Globus pallidus (tissue), 1 donor: ENCODE measurements at regions not wholly inside any gene's neighbourhood (a gene's known extent, or its start where the extent isn't known, plus 50 kb on each side); places are given as distances from the start of the nearest gene placed in this dataset.
"Not testable (repeated sequence)": the region's sequence is repeated elsewhere in the genome, so short reads cannot be mapped to it uniquely, and the experiment has no call there.

ENCODE experiments used
- DNase-seq: peaks from one replicate; pipeline ENCODE4 v3.0.0-alpha.2; 2015; ENCODE audit warnings: low spot score

DNA sequence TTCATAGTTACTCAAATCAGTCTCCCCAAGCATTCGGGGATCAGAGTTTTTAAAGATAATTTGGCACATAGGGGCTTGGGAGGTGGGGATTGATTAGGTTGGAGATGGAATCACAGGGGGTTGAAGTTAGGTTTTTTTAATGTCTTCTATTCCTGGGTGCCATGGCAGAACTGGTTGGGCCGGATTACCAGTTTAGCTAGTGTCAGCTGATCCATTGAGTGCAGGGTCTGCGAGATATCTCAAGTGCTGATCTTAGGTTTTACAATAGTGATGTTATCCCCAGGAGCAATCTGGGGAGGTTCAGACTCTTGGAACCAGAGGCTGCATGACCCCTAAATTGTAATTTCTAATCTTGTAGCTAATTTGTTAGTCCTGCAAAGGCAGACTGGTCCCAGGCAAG is 163.5 kb upstream of the ATP10A start:
- DNase-seq, result not testable (repeated sequence)

DNA sequence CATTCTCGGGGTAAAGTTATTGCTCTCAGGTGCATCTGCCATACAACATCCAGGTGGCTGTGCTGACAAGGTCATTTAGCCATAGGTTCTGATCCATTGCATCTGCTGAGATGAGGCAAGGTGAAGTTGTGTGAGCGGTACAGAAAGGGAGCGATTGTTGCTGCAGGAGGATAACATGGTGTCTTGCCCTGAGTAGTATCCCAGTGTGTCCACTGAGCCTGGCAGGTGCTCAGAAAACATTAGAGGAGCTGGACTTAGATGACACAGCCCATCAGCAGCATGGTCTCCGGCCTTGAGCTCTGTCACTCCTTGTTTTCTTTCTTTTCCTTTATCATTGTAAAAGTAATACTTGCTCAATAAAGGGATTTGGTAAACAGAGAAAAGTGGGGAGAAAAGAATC is 161.1 kb upstream of the ATP10A start:
- DNase-seq, result no peak

DNA sequence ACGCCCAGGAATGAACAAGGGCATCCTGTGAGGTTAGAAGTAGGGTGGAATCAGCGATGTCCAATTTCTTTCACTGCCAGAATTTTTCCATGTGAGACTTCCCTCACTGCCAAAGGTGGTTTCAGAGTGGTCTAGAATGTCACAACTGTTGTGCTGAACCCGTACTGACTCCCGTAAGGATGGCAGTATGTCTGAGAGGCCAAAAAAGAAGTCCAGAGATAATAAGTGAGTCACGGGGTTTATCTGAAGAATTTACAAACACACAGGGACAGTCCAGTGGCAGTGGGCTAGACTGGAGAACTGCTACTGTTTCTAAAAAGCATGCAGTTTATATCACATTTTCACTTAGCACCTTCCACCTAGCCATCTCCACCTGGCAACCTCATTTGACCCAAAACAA is 160.6 kb upstream of the ATP10A start:
- DNase-seq, result no peak

DNA sequence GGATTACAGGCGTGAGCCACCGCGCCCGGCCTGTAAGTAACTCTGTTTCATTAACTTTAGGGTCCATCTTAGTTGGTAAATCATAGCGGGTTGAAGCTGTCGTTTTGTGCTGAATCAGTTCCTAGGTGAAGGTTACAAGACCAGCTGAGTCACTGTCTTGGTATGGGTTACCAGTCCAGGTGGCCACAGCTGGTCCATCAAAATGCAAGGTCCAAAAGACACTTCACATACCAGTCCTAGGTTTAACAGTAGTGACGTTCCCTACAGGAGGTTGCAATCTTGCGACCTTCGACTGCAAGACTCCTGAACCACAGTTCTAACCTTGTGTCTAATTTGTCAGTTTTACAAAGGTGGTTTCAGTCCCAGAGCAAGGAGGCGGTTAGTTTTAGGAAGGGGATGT is 160.1 kb upstream of the ATP10A start:
- DNase-seq, result no peak

DNA sequence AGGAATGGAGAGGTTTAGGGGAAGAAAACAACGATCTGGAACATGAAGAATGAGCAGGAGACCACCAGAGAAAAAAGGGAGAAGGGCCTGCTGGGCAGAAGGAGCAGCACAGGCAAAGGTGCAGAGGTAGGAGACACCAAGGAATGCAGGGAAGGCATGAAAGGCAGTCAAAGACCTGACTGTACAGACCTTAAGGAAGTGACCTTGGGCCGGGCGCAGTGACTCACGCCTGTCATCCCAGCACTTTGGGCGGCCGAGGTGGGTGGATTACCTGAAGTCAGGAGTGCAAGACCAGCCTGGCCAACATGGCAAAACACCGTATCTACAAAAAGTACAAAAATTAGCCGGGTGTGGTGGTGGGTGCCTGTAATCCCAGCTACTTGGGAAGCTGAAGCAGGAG is 157.7 kb upstream of the ATP10A start:
- DNase-seq, result no peak

DNA sequence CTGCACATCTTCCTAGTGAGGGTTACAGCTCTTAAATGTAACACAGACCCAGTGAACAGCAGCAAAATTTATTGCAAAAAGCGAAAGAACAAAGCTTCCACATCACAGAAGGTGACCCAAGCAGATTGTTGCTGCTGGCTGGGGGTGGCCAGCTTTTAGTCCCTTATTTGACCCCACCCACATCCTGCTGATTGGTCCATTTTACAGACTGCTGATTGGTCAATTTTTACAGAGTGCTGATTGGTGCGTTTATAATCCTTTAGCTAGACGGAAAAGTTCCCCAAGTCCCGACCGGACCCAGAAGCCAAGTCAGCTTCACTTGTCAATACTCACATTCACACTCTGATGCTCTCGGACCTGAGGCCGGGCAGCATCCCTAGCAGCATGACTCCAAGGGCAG is 154.5 kb upstream of the ATP10A start:
- no peak for DNase-seq

DNA sequence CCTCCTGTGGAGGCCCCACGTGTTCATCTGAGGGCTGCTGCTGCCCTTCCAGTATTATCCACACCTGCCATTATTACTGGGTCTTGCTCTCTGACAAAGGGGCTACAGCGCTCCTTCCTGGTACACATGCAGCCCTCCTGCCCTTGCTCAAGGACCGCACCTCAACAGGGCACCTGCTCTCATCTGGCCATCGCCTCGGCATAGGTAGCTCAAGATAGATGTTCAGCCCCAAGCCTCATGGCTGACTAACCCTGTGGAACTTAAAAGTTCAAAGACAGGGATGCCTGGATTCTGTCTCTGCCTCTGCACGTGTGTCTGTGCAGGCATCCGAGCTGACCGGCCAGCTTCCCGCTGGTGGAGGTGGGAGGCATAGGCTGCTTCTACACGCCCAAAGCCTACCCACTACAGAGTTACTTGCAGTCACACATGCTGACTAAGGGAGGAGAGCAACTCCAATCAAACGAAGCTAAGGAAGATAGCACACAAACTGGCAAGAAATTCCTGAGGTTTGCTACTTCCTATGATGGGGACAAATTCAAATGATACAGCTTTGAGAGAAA is 152.5 kb upstream of the ATP10A start:
- no peak for DNase-seq

DNA sequence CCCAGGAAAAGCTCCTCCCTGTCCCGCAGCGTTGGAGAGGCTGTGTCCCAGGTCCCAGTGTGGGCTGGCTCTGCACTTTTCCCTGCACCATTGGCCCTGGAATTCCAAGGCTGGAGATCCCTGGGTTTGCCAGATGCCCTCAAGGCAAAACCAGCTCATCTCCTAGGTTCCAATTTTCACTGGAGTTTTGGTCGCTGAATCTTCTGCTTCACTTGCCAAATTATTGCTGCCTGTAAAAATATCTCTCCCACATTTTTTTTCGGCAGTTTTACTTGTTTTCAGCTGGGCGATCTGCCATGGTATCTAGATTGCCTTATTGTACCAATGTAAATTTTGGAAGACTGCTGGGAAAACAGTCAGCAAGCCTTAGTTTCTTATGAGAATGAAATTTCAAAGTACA is 150.9 kb upstream of the ATP10A start:
- DNase-seq, result no peak

DNA sequence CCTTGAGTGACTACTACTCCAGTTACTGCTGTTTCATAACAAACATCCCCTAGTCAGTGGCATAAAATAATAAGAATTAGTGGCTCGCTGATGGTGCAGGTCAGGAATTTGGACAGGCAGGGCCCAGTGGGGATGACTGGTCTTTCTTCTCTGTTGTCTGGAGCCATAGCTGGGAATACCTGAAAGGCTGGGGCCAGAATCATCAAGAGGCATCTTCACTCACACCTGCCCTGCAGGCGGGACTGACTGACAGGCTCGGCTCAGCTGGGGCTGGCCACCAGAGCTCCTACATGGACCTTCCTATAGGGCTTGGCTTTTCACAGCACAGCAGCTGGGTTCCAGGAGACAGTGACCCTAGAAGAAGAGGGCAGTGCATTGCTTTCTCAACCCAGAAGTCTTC is 148.8 kb upstream of the ATP10A start:
- no peak for DNase-seq

DNA sequence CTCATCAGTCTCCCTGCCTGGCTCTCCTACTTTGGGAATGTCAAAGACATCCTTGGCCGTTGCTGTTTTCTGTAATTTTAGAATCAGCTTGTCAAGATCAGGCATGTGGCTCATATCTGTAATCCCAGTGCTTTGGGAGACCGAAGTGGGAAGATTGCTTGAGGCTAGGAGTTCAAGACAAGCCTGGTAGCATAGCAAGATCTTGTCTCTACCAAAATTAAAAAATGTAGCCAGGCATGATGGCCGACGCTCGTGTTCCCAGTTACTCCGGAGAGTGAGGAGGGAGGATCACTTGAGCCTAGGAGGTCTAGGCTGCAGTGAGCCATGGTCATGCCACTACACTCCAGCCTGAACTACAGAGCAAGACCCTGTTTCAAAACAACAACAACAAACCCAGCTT is 144.0 kb upstream of the ATP10A start:
- DNase-seq, result no peak

DNA sequence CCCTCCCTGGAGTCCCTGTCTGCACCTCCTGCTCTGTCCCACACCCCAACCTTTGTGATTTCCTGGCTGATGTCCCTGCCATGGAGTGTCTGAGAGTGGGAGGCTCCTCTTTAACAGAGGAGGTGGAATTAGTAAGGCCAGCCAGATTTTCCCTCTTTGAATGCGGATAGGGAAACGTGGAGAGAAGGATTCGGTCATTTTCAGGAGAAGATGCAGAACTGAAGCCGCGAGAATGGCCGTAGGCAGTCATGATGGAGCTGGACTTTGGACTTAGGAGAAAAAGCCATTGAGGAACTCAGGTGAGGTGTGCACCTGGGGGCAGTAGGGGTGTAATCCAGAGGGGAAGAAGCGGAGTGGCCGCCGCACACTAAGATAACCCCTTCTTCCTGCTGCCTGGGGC is 138.1 kb upstream of the ATP10A start:
- DNase-seq, result no peak

DNA sequence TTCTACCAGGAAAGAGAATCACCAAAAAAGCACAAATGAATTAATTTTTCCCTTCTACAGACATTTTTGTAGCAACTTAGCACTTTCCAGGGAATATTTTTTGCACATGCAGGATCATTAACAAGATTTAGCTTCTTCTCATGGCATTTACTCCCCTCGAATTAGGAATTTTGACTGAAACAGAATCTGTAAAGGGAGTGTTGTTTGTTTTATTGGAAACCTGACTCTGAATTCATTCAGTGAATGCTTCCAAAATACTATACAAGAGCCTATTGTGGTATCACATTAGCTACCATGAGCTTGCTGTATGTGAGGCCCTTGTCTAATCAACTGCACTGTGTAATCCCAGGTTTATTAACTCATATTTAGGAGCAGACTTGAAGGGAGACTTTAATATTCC is 130.4 kb upstream of the ATP10A start:
- no peak for DNase-seq

DNA sequence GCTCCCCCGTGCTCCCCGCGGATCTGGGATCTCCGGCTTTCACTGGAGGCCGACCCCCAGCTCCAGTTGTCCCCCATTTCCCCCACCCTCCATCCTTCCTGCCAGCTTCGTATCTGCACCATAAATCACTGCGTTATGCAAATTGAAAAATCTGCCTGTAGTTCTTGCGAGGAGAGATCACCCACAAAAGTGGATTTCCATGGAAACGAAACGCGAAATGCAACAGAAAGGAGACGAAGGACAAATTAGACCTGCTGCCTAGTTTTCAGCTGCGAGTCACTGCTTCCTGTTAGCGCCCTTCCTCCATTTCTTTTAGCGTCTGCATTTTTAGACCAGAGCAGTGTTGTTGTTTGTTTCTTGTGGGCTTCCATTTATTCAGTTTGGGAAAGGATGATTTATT is 127.1 kb upstream of the ATP10A start:
- no peak for DNase-seq

DNA sequence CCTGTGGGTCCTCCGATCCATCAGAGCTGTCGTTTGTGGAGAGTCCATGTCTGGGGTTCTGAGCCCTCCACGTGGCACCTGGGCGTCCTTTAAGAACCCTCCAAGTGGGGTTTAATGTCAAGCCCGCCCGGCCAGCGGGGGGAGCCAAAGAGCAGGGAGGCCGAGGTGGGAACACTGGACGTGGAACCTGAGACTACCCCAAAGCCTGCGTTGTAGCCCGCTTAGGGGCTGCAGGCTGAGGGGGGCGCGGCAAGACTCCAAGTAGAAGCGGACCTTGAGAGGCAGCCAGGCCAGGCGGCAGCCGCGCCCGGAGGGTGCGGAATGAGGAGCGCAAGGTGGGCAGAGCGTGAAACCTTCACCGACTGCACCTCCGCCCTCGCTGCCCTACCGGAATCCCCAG is 126.2 kb upstream of the ATP10A start:
- no peak for DNase-seq

DNA sequence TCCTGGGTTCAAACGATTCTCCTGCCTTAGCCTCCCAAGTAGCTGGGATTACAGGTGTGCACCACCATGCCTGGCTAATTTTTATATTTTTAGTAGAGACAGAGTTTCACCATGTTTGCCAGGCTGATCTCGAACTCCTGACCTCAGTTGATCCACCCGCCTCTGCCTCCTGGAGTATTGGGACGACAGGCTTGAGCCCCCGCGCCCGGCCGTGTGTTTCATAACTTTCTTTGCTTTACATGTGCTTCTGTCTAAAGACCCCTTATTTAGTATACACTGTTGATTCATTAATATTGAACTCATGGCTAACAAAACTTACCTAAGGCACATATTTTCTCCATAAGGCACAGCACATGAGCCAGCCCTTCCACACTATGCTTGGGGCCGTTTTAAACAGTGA is 125.6 kb upstream of the ATP10A start:
- not testable (repeated sequence) for DNase-seq

DNA sequence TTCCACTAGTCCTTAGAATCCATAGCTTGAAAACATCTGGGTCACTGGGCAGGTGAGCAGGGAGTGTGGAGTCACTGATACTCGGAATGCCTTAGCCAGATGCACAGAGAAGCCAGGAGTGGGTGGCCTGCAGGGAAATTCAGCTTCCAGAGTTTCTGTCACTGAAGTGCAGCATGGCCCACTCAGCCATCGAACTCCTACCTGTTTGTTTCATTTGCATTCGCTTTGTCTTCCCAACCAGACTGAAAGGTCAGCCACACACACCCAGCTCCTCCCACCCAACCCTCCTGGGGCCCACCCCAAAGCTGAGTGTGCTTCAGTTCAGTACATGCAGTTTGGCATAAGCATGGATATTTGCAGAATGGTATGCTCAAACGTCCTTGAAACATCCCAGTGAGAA is 124.5 kb upstream of the ATP10A start:
- no peak for DNase-seq

DNA sequence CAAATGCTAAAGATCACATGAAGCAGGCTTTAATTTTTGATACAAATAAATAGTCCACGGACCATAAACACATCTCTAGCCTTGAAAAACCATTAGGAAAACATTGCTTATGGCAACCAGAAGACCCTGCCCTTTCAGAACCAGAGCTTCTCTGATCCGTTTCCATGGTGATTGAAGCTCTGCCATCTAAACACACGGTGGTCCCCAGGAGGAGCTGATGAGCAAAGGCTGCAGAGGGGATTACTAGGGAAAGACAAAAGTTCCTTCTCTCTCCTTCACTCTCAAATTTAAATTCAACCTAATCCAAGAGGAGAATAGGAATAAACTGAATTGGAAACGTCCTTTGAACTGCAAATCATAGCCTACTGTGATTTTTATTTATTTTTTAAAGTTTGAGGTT is 122.0 kb upstream of the ATP10A start:
- no peak for DNase-seq

DNA sequence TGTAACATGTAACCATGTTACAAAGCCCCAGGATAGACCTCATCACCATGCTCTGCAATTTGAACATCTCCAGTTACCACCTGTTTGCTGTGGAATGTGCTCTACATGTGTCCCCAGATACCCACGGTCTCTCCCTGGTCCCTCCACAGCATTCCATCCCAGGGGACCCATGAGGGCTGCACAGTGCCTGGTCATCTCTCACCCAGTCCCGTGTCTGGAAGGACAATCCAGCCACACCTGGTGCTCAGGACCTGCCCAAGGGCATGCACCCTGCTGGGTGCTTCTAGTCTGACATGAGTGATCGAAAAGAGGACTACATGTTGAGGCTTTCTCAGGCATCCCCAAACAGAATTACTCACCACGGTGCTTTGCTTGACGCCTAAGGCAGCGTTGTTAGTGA is 119.6 kb upstream of the ATP10A start:
- DNase-seq, result no peak

DNA sequence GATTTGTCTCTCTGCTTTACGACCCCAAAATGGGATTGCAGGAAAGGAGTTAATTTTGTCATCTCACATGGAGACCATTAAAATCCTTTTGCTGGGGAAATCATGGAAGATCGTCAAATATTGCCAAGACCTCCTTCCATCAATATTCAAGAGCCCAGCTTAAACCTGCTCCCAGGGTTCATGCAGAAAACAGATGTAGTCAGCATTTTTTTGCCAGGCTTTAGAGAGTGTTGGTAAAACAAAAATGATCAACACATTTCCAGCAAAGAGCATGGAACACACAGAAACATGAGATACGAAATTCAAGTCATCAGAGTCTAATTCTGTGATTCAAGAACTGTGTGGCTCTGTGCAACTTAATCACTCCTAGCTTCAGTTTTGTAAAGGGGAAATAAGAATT is 118.0 kb upstream of the ATP10A start:
- no peak for DNase-seq

DNA sequence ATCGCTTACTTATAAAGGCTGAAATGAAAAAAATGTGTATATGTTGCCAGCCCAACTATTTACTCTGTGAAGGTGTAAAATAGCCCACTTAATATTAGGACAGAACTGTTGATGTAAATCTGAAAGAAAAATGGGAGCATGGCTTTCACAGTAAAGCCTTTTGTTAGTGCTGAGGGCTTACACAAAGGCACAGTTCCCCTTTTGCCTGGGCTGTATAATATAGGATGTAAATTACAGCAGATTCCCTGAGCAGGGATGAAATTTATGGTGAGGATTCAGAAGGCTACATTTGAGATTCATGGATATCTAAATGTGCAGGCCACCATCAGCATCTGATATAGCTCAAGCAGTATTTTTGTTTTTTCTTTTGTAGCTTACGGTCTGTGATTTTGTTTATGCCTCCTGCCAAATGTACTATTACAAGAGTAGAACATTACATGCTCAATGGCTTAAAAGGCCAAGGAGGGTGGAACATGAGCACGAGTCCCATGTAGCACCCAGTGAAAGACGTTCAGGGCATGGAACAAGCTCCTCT is 109.1 kb upstream of the ATP10A start:
- no peak for DNase-seq

DNA sequence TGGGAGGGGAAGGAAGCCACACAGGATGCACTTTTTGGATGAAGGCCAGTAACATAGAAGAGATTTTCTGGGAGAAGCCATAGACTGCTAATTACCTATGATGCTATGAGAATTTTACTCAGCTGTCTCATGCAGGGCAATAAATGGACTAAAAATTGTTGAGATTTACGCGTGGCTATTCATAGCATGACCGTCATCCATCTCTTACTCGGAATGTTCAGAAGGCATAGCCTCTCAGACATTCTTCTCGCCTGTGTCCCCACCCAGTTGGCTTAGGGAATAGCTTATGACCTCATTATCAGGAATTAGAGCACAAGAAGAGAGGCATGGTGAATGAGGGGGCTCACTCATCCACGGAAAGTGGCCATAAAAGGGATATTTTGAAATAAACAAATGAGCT is 107.9 kb upstream of the ATP10A start:
- no peak for DNase-seq

DNA sequence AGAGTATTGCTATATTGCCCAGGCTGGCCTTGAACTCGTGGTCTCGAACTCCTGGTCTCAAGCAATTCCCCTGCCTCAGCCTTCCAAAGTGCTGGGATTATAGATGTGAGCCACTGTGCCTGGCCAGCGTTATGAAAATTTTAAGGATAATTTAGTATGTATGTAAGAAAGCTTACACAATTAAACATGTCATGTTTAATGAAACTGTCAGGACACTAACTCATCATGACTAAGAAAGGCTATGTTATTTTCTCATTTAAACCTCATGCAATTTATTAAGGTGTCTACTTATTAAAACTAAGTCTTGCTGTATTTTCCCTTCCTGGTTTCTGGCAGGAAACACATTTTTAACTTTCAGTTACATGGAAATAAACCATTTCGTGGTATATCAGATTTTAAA is 106.8 kb upstream of the ATP10A start:
- no peak for DNase-seq

DNA sequence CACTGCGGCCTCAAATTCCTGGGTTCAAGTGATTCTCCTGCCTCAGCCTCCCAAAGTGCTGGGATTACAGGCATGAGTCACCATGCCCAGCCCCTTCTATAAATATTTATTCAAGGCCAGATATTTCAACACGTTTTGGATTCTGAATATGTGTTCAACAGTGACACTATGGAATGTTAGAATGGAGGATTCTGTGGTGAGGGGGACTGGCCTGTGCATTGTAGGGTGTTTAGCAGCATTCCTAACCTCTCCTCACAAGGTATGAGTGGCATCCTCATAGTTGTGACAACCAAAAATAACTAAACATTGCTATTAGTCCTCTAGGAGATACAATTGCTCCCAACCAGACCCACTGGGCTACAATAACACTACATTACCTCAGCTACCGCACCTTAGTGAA is 104.0 kb upstream of the ATP10A start:
- DNase-seq, result no peak

DNA sequence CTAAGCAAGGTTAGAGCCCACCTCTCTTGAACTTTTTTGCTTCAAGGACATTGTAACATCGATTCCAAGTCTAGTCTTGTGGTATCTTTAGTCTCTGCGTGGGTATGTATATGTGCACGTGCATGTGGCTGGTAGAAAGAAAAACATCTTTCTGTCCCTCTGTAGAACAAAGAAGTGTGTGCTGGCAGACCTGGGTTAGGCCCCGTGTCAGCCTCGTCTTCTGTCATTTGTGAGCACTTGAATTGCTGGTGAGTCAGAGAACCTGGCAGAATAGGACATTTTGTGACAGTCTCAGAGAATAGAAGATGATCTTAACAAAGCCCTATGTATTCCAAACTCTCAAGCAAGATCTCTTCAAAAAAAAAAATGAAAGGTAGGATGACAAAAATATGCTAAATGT is 102.2 kb upstream of the ATP10A start:
- DNase-seq, result no peak

DNA sequence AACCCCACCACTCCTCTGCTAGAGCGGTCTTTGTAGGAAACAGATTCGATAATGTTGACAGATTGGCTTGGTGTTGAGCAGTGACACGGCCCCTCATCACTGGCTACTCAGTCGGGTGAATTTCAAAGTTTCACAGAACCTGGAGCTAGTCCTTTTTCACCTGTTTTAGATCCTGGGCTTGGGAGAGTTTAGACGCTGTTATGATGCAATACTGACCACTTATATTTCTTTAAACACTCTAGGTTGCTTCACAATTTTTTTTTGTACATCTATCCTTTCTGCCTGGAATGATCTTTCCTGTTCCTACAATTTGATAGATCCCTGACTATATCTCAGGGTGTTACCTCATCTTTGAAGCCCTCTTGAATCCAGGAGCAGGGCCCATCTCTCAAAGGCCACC is 97.1 kb upstream of the ATP10A start:
- DNase-seq, result no peak
